ENCODE measurements at regions not wholly inside any gene's neighbourhood (a gene's known extent, or its start where the extent isn't known, plus 50 kb on each side); places are given as distances from the start of the nearest gene placed in this dataset.

DNA sequence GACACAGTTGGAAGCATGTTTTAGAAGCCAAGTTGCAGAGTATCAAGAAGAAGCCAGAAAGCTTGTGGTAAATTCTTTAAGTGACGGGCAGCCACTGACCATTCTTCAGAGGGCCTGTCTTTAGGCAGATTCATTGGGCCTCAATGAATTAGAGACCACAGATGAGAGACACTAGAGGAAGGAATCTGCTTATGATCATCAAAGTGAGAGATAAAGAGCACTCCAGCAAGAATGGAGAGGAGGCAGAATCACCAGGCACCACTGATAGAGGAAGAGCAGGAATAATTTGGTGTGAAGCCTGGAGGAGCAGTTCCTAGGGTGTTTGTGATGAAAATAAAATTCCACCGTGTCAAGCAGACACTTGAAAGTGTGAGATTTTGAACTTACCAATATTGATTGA, 365.9 kb upstream of the SLC30A5 start:
- DNase-seq, result no peak

- no peak for DNase-seq
Measured at GRCh38 chr5:68729678-68730077, 364.1 kb upstream of the SLC30A5 start.

DNA sequence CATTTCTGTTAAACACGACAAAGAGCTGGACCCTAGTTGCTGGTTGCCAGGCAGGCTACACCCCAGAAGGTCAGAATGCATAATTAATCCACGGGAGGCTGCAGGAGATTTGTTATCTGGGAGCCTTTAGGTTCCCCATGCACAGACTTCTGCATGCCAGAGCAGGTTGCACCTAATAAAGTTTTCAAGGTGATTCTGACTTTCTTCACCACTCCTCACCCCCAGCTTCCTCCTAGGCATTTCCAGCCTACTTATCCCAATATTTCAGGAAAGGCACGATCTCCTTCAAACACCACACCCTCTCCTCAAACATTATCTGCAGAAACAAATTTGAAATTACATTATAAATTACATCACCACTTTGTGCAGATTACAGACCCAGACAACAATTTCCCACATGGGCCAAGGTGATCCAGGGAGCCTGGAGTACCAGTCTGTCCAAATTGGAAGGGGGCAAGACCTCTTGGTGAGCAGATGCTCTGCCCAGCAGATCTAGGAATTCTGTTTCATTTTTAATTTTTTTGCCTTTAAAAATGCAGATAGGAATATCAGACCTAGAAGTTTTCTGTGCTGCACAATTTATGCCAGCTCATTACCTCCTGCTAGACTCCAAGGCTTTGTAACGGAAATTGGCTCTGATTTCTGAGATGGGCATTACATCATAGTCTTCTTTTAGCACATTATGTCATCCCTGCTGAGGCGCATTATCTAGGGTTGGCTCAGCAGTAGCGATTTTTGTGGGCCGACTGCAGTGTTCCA, 363.4 kb upstream of the SLC30A5 start:
- DNase-seq, result peak; percentile 78

DNA sequence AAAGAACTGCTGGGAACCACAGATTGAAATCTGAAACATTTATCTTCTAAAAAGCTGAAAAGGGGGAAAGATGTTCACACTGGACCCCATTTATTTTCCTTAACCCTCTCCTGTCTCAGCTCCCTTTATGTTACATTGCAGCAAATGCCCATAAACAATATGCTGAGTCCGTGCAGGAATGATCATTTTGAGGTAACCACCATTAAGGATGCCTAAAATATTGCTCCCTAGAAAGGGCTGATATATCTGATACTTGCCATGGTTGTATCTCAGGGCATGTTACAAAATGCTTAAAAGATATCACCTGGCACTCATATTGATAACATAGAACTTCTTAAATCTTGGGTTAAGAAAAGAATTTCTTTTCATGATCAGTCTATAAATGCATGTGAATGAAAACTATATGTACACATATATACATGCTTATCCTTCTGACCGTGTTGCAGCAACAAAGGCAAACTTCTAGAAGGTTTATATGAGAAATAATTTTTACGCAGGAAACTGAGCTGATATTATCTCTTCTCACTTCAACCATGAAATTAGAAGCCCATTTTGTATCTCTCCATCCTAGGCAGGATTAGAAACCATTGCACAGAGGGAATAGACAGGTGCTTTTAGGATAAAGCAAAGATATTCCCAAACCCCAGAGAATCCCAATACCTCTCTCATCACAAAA, 362.7 kb upstream of the SLC30A5 start:
- no peak for DNase-seq

DNA sequence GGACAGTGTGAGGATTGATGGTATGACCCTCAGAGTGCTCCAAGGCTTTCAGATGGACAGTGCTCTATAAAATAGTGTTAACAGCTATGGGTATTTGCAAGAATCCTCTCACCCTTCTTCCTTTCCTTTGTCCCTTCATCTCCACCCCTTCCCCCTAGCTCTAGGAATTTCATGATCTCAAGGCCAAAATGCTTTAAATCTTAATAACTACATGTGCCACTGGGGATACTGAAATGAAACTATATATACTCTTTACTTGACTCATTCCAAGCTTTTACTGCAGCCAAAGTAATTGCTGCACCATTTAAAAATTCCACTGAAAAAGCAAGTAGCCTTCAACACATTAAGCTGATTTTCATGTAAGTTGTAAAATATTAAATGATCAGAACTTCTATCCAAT, 361.6 kb upstream of the SLC30A5 start:
- DNase-seq, result no peak

DNA sequence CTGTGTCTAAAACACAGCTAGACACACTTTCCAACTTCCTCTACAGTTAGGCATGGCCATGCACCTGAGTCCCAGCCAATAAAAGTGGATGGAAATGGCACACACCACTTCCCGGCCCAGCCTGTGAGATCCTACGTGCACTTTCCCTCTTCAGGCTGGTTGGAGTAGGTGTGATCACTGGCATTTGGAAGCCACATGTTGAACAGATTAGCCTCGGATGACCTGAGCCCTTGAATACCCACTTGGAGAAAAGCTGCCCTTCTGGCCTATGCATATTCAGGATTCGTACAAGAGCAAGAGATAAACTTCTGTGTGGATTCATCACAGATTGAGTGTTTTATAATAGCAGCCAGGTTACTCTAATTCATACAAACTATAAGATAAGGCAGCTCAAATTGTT, 359.0 kb upstream of the SLC30A5 start:
- no peak for DNase-seq

GRCh38 chr5:68738236-68738635, 355.6 kb upstream of the SLC30A5 start:
- DNase-seq, result no peak

- DNase-seq, result no peak
Measured at GRCh38 chr5:68738841-68739240, 355.0 kb upstream of the SLC30A5 start.

- DNase-seq, result no peak
Measured at GRCh38 chr5:68739752-68740151, 354.1 kb upstream of the SLC30A5 start.

DNA sequence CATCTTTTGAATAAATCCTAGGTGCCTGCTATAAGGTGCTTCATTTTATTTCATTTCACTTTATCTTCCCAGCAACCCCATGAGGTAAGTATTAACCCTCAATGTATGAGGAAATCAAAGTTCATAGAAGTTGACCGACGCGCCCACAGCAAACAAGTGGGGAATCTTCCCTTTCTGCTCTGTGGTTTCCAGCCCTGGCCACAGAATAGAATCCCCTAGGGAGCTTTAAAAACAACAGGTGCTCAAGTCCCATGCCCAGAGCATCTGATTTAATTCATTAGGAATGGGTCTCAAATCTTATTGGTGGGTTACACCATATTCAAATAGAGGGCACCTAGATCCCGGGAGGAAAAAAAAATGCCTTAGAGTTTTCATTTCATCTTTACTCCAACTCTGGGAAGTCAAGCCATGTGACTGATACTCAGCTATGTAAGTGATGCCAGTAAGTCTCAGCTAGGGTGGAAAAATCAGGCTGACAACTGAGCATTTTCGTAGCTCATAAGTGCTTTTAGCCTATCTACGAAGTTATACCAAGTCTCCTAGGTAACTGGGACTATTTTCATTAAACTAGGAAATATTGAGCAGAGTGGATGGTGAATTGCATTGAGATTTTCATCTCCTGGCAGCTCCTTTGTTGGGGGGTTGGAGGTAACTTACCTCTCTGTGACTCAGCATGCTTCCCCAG, 353.4 kb upstream of the SLC30A5 start:
- DNase-seq, result no peak

- no peak for DNase-seq
Measured at GRCh38 chr5:68744206-68744605, 349.6 kb upstream of the SLC30A5 start.

GRCh38 chr5:68745448-68745847, 348.4 kb upstream of the SLC30A5 start:
- DNase-seq, result peak; percentile 31

GRCh38 chr5:68746220-68746619, 347.6 kb upstream of the SLC30A5 start:
- no peak for DNase-seq

GRCh38 chr5:68746643-68747420, 347.0 kb upstream of the SLC30A5 start:
- no peak for DNase-seq

GRCh38 chr5:68747521-68747920, 346.3 kb upstream of the SLC30A5 start:
- no peak for DNase-seq

DNA sequence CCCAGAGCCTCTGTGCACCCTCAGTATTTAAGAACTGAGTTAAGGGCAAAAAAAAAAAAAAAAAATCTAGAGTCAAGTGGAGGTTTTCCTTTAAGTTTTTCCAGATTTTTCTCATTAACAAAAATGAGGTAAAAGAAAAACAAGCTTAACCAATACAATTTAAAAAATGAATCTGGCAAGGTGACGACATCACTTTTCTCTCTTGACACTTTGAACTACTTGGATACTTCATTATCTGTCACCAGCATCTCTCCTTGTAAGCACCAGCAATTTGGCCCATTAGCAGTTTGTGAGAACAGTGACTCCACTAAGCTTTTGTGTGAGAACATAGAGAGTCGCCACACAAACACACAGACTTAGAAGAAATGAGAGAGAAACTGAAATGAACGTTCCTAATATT, 345.7 kb upstream of the SLC30A5 start:
- DNase-seq, result no peak

- DNase-seq, result no peak
Measured at GRCh38 chr5:68749077-68749476, 344.7 kb upstream of the SLC30A5 start.

DNA sequence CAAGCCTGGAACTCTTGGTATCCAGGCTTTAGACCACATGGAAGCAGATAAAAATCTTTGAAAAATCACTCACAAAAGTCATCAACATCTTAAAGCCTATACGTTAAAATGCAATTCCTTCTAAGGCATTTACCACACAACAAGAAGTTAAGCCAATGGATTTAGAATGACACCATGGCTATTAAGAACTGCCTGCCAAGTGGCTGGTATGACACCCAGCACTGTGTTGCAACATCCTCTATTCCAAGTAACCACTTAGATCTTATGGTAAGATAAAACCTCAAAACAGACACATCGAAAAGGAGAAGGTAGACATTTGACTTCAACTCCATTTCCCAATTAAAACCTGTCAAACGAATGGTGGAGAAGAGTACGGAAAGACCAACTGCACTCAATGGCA, 344.2 kb upstream of the SLC30A5 start:
- DNase-seq, result peak; percentile 18

DNA sequence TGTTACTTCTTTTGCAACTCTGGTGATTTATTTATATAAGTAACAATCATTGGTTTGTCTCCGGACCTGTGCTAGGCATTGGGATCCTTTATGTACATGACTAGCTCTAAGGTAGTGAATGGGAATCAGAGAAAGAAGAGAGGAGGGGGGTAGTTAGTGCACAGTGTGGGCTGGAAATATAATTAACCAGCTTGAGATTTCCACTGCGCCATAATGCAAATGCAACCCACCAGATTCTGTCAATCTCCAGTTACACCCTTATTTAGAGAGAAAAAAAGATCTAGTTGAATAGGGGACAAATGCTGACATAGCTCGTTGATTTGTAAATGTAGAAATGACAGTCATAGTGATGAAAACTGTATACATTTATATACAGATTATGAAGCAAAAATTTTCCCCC, 342.2 kb upstream of the SLC30A5 start:
- no peak for DNase-seq

GRCh38 chr5:68754536-68754935, 339.3 kb upstream of the SLC30A5 start:
- DNase-seq, result no peak

DNA sequence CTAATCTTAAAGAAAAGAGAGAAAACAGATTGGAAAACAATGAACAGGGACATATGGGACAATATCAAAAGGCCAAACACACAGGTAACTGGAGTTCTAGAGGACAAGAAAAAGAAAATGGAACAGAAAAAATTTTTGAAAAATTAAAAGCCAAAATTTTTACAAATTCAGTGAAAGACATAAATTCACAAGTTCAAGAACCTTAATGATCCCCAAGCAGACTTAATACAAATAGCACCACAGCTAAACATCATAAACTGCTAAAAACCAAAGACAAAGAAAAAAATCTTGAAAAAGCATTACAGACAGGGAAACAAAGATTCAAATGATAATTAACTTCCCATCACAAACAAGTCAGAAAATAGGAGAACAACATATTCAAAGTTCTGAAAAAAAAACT, 338.5 kb upstream of the SLC30A5 start:
- no peak for DNase-seq

GRCh38 chr5:68757006-68757405, 336.8 kb upstream of the SLC30A5 start:
- no peak for DNase-seq

- no peak for DNase-seq
Measured at GRCh38 chr5:68757626-68758212, 336.1 kb upstream of the SLC30A5 start.

Measured in EL (cell line).